ENCODE measurements at regions not wholly inside any gene's neighbourhood (a gene's known extent, or its start where the extent isn't known, plus 50 kb on each side); places are given as distances from the start of the nearest gene placed in this dataset.
A peak's percentile ranks its signal among the peaks of the same experiment; 100 is the strongest.
"Not testable (repeated sequence)": the region's sequence is repeated elsewhere in the genome, so short reads cannot be mapped to it uniquely, and the experiment has no call there.

DNA sequence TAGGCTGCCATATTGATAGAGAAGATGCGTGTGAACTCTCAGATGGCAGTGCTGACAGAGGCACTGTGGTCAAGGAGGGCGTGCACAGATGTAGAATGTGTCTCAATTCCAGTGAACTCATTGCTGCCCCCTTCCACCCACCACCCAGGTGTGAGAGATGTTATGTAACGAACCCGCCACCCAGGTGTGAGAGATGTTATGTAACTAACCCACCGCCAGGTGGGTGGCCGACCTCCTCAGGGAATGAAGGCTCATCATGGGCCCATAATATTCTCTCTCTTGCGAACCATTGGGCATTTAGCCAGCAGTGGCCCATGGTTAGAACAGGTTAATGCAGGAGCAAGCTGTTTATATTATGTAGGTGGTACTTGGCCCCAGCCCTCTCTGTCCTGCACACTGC is 140.4 kb upstream of the MTPN start:
- DNase-seq (ENCODE audit: low read depth), result no peak

GRCh38 chr7:136116186-136116585 is 139.0 kb upstream of the MTPN start:
- DNase-seq (ENCODE audit: low read depth), result no peak

DNA sequence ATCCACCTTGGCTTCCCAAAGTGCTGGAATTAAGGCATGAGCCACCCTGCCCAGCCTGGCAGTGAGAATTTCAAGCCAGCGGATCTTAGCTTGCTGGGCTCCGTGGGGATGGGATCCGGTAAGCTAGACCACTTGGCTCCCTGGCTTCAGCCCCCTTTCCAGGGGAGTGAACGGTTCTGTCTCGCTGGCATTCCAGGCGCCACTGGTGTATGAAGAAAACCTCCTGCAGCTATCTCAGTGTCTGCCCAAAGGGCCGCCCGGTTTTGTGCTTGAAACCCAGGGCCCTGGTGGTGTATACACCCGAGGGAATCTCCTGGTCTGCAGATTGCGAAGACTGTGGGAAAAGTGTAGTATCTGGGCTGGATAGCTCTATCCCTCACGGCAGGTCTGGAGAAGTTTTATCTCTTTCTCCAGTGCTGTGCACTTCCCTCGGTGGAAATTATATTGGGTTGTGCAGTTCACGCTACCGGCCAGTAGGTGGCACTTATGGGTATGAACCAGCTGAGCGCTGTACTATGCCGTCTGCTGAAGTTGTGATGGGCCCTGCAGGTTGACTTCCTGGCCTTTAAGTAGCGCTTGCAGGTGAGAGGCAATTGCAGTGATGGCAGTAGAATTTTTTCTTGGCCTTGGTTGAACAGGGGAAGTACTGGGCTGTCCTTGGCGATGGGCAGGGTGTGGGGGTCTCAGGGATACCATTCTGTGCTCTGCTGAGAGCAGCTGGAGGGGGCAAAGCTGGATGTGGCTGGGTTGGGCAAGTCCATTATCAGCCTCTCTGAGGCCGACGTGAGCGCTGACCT is 138.0 kb upstream of the MTPN start:
- DNase-seq (ENCODE audit: low read depth), result peak; percentile 37

DNA sequence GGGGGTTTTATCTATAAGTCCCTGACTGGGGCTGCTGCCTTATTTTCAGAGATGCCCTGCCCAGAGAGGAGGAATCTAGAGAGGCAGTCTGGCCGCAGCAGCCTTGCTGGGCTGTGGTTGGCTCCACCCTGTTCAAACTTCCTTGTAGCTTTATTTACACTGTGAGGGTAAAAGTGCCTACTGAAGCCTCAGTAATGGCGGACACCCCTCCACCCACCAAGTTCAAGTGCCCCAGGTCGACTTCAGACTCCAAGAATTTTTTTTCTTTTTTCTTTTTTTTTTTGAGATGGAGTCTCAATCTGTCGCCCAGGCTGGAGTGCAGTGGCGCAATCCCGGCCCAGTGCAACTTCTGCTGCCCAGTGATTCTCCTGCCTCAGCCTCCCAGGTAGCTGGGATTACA is 137.3 kb upstream of the MTPN start:
- DNase-seq (ENCODE audit: low read depth), result not testable (repeated sequence)

- DNase-seq (ENCODE audit: low read depth), result not testable (repeated sequence)
Measured at GRCh38 chr7:136109037-136109436, 131.9 kb upstream of the MTPN start.

GRCh38 chr7:136105191-136105590 is 128.0 kb upstream of the MTPN start:
- no peak for DNase-seq (ENCODE audit: low read depth)

- no peak for DNase-seq (ENCODE audit: low read depth)
Measured at GRCh38 chr7:136104269-136104603, 127.1 kb upstream of the MTPN start.

- no peak for DNase-seq (ENCODE audit: low read depth)
Measured at GRCh38 chr7:136103545-136104268, 126.5 kb upstream of the MTPN start.

- no peak for DNase-seq (ENCODE audit: low read depth)
Measured at GRCh38 chr7:136102881-136103280, 125.7 kb upstream of the MTPN start.

GRCh38 chr7:136092714-136093113 is 115.6 kb upstream of the MTPN start:
- DNase-seq (ENCODE audit: low read depth), result not testable (repeated sequence)

DNA sequence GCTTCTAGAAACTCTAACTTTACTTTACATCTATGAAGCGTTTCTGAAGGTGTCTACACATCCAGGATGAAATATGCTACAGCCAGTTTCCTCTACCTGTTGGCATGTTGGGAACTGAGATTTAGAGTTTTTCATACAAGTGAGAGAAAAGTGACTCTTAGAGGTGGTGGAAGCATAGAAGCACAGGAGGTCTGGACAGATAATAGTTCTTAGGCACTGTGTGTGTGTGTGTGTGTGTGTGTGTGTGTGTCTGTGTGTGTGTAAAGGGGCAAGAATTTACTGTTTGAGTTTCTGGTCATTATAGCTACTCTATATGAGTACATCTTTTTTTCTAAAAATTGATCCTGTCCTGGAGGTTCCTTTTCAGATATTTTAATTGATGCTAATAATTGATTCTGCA is 110.7 kb upstream of the MTPN start:
- no peak for DNase-seq (ENCODE audit: low read depth)

DNA sequence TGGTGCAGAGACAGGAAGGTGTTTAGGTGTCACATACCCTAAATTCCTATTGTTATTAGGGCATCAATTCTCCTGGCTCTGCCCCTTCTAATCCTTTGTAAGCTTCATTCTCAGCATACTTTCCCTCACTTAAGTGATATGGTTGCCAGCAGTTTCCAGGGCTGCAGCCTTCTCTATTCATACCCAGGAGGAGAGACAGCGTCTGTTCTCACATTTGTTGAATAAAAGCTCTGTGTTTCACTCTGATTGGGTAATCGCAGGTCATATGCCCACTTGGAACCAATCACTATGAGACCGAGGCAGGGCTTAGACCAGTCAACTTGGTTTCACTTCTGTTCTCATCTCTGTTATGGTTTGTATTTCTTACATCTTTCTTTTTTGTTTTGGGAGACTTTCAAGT is 109.6 kb upstream of the MTPN start:
- no peak for DNase-seq (ENCODE audit: low read depth)

DNA sequence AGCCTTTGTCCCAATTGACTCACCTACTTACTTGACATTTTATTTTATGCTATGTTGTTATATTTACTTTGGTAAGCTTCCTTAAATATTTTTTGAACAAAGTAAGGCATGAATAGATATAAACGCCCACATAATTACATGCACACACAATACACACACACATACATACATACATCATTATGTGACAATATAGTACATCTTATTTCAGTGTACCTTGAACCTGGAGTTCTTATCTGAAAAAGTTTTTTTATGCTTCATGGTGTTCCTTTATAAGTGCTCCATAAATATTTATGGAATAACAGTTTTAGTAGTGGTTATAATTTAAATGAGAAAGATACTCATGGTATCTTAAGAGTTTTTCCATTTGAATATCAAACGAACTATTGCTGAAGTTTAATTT is 102.8 kb upstream of the MTPN start:
- DNase-seq (ENCODE audit: low read depth), result no peak

DNA sequence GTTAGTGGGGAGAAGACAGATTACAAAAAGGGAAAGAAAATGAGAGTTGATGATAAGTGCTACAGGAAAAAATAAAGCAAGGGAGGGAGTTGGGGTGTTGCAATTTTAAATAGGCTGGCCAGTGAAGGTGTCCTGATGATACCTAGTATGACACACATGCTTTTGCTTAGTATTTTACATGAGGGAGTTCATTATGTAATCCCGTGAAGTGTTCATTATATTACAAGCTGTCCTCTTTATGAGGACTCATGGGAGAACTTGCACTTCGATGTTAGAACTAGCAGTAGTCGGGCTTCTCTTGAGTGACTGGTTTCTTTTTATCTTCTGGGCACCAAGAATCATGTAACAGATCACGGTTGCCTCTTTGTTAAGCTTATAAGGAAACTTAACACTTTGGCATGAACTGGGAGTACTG is 102.3 kb upstream of the MTPN start:
- no peak for DNase-seq (ENCODE audit: low read depth)

DNA sequence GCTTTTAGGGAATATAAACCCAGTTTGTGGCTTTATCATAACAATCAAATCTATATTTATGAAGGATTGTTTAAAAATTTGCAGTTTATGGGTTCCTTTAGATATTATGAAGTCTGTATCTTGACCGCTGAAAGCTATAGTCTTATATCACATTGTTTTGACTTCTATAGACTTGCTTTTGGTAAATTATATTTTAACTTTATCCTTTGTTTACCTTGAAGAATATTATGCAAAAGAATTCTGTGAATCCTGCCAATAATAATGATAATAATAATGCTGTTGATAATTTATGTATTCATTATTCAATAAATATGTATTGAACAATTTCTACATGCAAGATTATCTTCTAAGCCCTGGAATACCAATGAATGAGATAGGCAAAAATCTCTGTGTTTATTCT is 101.9 kb upstream of the MTPN start:
- DNase-seq (ENCODE audit: low read depth), result no peak

DNA sequence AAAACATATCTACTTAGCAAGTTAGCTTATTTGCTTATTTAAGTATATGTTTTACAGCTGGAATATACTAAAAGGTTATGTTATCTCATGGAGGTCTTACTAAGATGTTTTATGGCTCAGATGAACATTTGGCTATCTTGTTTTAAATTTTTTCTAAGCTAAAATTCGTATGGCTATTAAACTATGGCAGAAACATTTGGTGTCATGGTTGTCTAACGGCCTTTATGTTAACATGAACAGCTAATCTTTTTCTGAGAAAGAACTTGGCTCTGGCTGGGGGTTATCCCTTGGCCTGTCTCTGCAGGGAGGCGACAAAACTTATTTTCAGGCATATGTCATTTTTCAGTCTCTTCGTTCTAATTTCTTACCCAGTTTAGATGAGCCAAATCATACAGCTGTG is 101.5 kb upstream of the MTPN start:
- no peak for DNase-seq (ENCODE audit: low read depth)

DNA sequence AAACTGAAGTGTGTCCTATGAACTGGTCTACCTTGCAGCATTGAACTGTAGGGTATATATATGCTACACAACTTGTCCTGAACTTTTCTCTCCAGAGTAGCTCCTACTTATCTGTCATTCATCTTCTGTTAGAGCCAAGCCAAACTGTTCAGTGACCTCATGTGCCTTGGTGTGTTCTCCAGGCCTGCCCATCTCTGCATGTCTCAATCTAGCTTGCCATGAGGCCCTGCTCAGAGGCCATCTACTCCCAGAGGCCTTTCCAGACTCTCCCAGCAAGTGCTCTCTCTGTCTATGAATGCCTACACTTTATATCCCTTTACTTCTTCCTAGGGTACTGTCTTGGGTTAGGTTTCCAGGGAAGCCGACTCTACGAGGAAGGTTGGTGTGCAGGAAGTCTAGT is 99.8 kb upstream of the MTPN start:
- DNase-seq (ENCODE audit: low read depth), result no peak

- no peak for DNase-seq (ENCODE audit: low read depth)
Measured at GRCh38 chr7:136074843-136075242, 97.7 kb upstream of the MTPN start.

- DNase-seq (ENCODE audit: low read depth), result no peak
Measured at GRCh38 chr7:136072447-136072846, 95.3 kb upstream of the MTPN start.

GRCh38 chr7:136070736-136071505 is 93.8 kb upstream of the MTPN start:
- no peak for DNase-seq (ENCODE audit: low read depth)

DNA sequence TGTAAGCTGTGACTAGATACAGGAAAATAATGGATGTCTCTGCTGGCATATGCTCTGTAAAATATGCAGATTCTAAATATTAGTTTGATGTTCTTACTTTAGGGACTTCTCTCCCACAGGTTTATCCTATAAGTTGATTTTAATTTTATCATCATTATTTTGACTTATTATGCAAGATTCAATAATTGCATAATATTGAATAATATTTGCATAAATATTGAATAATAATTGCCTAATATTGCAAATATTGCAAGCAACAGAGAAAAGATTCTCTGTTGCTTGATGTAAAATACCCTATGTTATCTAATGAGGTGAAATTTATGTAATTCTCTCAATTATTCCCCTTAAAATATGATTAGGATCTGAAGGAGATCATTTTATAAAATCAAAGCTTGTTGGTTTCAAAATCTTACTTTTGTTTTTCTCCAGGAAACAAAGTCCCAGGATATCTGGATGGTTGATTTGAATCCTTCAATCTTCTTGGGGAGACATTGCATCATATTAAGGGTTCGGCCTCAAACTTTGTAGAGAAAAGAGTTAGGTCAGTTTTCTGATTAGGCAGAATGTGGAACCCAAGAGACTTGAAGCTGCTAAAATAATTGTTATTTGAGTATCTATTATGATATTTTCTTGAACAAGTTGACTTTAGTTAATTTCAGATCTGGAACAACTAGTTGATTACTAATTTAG is 92.8 kb upstream of the MTPN start:
- no peak for DNase-seq (ENCODE audit: low read depth)

GRCh38 chr7:136067277-136067676 is 90.1 kb upstream of the MTPN start:
- DNase-seq (ENCODE audit: low read depth), result no peak

All from activated T-cell treated with anti-CD3 and anti-CD28 coated beads for 24 hours (primary cell).